ENCODE measurements at regions not wholly inside any gene's neighbourhood (a gene's known extent, or its start where the extent isn't known, plus 50 kb on each side); places are given as distances from the start of the nearest gene placed in this dataset.

- TF ChIP-seq CTCF (IDR thresholded peaks at IDR 0.05) (no peak), CEBPB (IDR thresholded peaks at IDR 0.05) (no peak)
Observed at GRCh38 chrX:5632887-5633286, 595.8 kb downstream of the NLGN4X start.

All from A549 (cell line).